Epithelial cell of esophagus (primary cell): ENCODE measurements at regions not wholly inside any gene's neighbourhood (a gene's known extent, or its start where the extent isn't known, plus 50 kb on each side); places are given as distances from the start of the nearest gene placed in this dataset.

Experiments used
- DNase-seq: peaks from one replicate; pipeline ENCODE4 v3.0.0; 2010; ENCODE audit warnings: low read depth
- H3K4me3 ChIP-seq: 2 replicates; pipeline ENCODE4 v1.5.1; 2011; ENCODE audit warnings: mild to moderate bottlenecking, low read length, control low read depth
- CTCF ChIP-seq: IDR thresholded peaks from 2 replicates; pipeline ENCODE4 v1.5.1; 2011; ENCODE audit warnings: low read depth, mild to moderate bottlenecking, low read length, control low read depth, inconsistent platforms; ENCODE audit not compliant: insufficient read depth; ENCODE audit errors: missing control alignments

- no peak for TF ChIP-seq CTCF
- DNase-seq: no peak
- H3K4me3 ChIP-seq: no peak overlapping the region
These were observed 919.4 kb downstream of the SLITRK5 start for GRCh38 chr13:88590574-88590973.

DNA sequence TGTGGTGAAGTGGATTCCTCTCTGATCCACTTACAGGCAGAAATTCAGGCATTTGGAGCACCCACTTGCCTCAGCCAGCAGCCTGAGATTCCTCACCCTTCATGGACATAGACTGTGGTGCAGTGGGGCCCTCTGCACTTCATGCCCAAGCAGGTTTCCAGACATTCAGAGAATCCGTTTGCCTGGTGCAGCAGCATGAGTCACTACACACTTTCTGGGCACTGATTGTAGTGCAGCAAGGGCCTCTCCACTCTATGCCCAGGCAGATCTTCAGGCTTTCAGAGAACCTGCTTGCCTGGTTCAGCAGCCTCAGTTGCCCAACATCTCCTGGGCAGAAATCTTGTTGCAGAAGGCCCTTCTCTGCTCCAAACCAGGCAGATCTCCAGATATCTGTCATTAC is 920.9 kb downstream of the SLITRK5 start:
- peak; percentile 85 for DNase-seq
- no peak for TF ChIP-seq CTCF

GRCh38 chr13:88601949-88602348 is 930.8 kb downstream of the SLITRK5 start:
- no peak for TF ChIP-seq CTCF
- DNase-seq: peak; percentile 23
- H3K4me3 ChIP-seq: no peak overlapping the region

More for the DNA sequence above, 920.9 kb downstream of the SLITRK5 start:
- no peak overlapping the region for H3K4me3 ChIP-seq

DNA sequence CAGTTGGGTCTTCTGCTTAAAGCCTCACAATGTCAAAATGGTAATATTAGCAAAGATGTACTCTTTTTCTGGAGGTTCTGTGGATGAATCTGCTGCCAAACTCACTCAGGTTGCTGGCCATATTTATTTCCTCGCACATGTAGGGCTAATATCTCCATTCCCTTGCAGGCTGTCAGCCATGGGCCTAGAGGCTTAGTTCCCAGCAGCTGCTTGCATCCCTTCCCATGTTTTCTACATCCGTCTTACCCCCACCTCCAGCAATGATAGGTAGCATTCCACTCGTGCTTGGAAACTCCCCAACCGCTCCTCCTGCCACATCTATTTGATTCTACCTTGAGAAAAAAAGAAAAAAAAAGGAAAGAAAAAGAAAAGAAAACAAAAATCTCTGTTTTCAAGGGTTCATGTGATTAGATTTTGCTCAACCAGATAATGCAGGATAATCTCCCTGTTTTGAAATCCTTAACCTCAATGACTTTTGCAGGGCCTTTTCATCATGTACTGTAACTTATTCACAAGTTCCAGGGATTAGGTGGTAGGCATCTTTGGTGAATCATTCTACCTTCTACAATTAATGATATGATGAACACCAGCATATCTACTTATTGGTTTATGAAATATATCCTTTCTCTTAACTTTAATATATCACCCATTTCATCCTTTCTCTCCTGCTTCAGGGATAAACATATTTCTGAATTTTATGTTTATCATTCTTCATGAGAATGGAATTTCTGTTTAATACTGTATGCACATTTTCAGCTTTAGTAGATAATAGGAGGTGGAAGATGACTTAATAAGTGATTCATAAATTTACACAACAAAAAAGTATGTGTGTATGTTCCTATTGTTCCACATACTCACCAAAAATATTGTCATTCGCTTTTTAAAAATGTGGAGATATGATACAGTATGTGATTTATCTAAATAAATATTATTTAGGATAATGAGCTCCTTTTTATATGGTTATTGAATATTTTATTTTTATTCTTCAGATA is 931.9 kb downstream of the SLITRK5 start:
- H3K4me3 ChIP-seq: no peak overlapping the region
- peak; percentile 53 for DNase-seq
- no peak for TF ChIP-seq CTCF

- DNase-seq: no peak
- TF ChIP-seq CTCF: no peak
- no peak overlapping the region for H3K4me3 ChIP-seq
These were observed 946.0 kb downstream of the SLITRK5 start for GRCh38 chr13:88617176-88617575.

DNA sequence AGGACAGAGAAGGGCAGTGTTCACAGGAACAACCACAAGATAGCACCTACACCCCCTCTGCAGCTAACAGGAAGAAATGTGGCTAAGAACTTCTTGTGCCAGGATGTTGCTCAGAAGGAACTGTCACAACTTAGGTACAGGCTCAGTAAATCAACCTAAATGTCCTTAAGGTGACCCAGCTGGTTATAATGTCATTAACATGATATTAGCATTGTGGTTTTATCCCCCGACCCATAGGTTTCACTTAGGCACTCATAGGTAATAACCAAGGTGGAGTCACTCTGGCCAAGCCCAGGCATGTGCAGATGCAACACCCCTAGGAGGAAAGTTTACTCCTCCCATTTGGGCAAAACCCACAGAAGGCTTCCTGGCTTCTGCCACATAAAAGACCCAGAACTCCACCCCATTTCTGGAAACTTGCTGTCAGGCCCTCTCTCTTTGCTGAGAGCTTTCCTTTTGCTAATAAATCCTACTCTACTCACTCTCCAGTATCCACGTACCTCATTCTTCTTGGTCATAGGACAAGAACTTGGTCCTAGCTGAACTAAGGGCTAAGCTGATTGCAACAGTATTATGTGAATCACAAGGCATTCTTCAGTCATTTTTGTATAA is 951.3 kb downstream of the SLITRK5 start:
- TF ChIP-seq CTCF: no peak
- DNase-seq: peak; percentile 89
- no peak overlapping the region for H3K4me3 ChIP-seq
